ENCODE measurements at regions not wholly inside any gene's neighbourhood (a gene's known extent, or its start where the extent isn't known, plus 50 kb on each side); places are given as distances from the start of the nearest gene placed in this dataset.

- DNase-seq (ENCODE audit: low read depth in 1 of 2, low spot score in 1 of 2) = no peak
- Histone ChIP-seq H3K27ac (replicated peaks) (no peak overlapping the region), H3K27me3 (ENCODE audit: insufficient read depth, poor library complexity, severe bottlenecking) (peaks cover 11% of the 10 kb centered on the region), H3K4me3 (replicated peaks; ENCODE audit: insufficient read depth, low read length) (no peak overlapping the region)
- no peak for TF ChIP-seq GABPA (IDR thresholded peaks at IDR 0.05; ENCODE audit: low read depth)
Measured at GRCh38 chr3:13251166-13251903, 168.8 kb downstream of the NUP210 start.

DNA sequence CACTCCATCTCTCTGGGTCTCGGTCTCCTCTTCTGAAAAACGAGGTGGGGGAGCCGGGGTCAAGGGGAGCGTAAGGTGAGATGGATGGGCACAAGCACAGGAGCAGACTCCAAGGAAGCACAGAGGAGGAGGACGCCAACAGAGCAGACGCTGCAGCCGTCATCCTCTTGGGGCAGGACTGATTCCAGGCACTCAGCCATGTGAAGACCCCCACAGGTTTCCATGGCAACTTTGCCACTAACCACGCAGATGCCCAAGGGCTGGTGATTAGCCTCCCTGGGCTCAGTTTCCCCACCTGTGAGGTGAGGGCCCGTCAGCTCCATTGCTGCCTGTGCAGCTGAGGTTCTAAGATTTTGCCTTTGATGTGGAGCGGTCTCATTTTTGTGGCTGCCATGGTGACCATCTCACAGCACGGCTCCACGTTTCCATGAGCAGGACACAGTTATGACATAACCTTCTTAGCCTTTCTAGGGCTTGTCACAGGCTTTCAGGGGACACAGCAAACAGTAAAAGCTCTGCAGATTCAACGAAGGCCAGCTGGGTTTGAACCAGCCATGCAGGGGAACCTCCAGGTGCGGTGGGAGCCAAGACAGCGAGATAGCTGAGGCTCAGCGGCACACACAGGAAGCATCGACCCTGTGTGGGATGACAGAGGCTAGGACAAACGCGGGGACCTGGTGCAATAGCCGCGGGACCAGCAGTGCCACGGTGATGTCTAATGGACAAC is 170.3 kb downstream of the NUP210 start:
- Histone ChIP-seq H3K27me3 (ENCODE audit: insufficient read depth, poor library complexity, severe bottlenecking) (peaks cover 12% of the 10 kb centered on the region), H3K4me3 (replicated peaks; ENCODE audit: insufficient read depth, low read length) (no peak overlapping the region), H3K27ac (replicated peaks) (no peak overlapping the region)
- no peak for TF ChIP-seq GABPA (IDR thresholded peaks at IDR 0.05; ENCODE audit: low read depth)
- TF ChIP-seq REST (IDR thresholded peaks at IDR 0.05; ENCODE audit: insufficient replicate concordance, low read depth) = no peak
- TF ChIP-seq SPI1 (IDR thresholded peaks at IDR 0.05; ENCODE audit: borderline replicate concordance, low read depth) = no peak
- TF ChIP-seq CTCF (IDR thresholded peaks at IDR 0.05; ENCODE audit: insufficient read depth, low read length) = no peak
- TF ChIP-seq POLR2AphosphoS5 (IDR thresholded peaks at IDR 0.05; ENCODE audit: low read depth) = no peak
- DNase-seq (ENCODE audit: low read depth in 1 of 2, low spot score in 1 of 2) = no peak

- Histone ChIP-seq H3K27ac (replicated peaks) (no peak overlapping the region), H3K4me3 (replicated peaks; ENCODE audit: insufficient read depth, low read length) (no peak overlapping the region), H3K27me3 (ENCODE audit: insufficient read depth, poor library complexity, severe bottlenecking) (peaks cover 13% of the 10 kb centered on the region)
- TF ChIP-seq SPI1 (IDR thresholded peaks at IDR 0.05; ENCODE audit: borderline replicate concordance, low read depth) = no peak
- no peak for TF ChIP-seq CTCF (IDR thresholded peaks at IDR 0.05; ENCODE audit: insufficient read depth, low read length)
- no peak for TF ChIP-seq GABPA (IDR thresholded peaks at IDR 0.05; ENCODE audit: low read depth)
- TF ChIP-seq POLR2AphosphoS5 (IDR thresholded peaks at IDR 0.05; ENCODE audit: low read depth) = no peak
- no peak for TF ChIP-seq REST (IDR thresholded peaks at IDR 0.05; ENCODE audit: insufficient replicate concordance, low read depth)
- DNase-seq (ENCODE audit: low read depth in 1 of 2, low spot score in 1 of 2) = no peak
Measured at GRCh38 chr3:13248640-13249039, 171.5 kb downstream of the NUP210 start.

DNA sequence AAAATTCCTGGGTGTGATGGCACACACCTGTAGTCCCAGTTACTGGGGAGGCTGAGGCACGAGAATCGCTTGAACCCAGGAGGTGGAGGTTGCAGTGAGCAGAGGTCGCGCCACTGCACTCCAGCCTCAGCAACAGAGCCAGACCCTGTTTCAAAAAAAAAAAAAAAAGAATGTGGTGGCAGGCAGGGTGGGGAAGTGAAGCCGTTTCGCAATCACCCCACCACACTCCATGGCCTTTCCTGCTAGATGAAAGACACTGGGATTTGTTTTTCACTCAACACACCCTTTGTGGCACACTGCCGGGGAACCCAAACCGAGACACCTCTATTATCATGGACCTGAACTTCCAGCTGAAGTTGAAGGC is 172.4 kb upstream of the IQSEC1 start:
- H3K27ac ChIP-seq (replicated peaks) = no peak overlapping the region
- TF ChIP-seq REST (IDR thresholded peaks at IDR 0.05; ENCODE audit: insufficient replicate concordance, low read depth) (no peak), SPI1 (IDR thresholded peaks at IDR 0.05; ENCODE audit: borderline replicate concordance, low read depth) (peak; percentile 29; the same call in 1 of the 2 replicates), GABPA (IDR thresholded peaks at IDR 0.05; ENCODE audit: low read depth) (no peak)
- no peak for DNase-seq (ENCODE audit: low read depth in 1 of 2, low spot score in 1 of 2)
- H3K27me3 ChIP-seq (ENCODE audit: insufficient read depth, poor library complexity, severe bottlenecking) = peaks cover 8% of the 10 kb centered on the region
- H3K4me3 ChIP-seq (replicated peaks; ENCODE audit: insufficient read depth, low read length) = no peak overlapping the region

All from HL-60 (cell line).